Ishikawa (cell line): ENCODE measurements at regions not wholly inside any gene's neighbourhood (a gene's known extent, or its start where the extent isn't known, plus 50 kb on each side); places are given as distances from the start of the nearest gene placed in this dataset.

ENCODE experiments used
- CEBPB ChIP-seq: IDR thresholded peaks from 2 replicates; pipeline ENCODE4 v1.6.1; 2012
- CREB1 ChIP-seq: IDR thresholded peaks from 2 replicates; pipeline ENCODE4 v1.6.1; 2012; ENCODE audit warnings: low read depth
- EGR1 ChIP-seq: IDR thresholded peaks from 2 replicates; pipeline ENCODE4 v1.6.1; 2012
- EP300 ChIP-seq: IDR thresholded peaks from 2 replicates; pipeline ENCODE4 v1.6.1; 2012; ENCODE audit warnings: borderline replicate concordance
- FOXM1 ChIP-seq: IDR thresholded peaks from 2 replicates; pipeline ENCODE4 v1.6.1; 2012; ENCODE audit warnings: low read depth, borderline replicate concordance
- MAX ChIP-seq: IDR thresholded peaks from 2 replicates; pipeline ENCODE4 v1.6.1; 2012
- NFIC ChIP-seq: IDR thresholded peaks from 2 replicates; pipeline ENCODE4 v1.6.1; 2012
- RAD21 ChIP-seq: IDR thresholded peaks from 2 replicates; pipeline ENCODE4 v1.6.1; 2012; ENCODE audit warnings: low read depth
- REST ChIP-seq: IDR thresholded peaks from 2 replicates; pipeline ENCODE4 v1.6.1; 2012; ENCODE audit warnings: low read depth, mild to moderate bottlenecking
- TAF1 ChIP-seq: IDR thresholded peaks from 2 replicates; pipeline ENCODE4 v1.6.1; 2012; ENCODE audit warnings: low read depth, mild to moderate bottlenecking
- TCF12 ChIP-seq: IDR thresholded peaks from 2 replicates; pipeline ENCODE4 v1.6.1; 2012; ENCODE audit warnings: low read depth
- TEAD4 ChIP-seq: IDR thresholded peaks from 2 replicates; pipeline ENCODE4 v1.6.1; 2012
- USF1 ChIP-seq: IDR thresholded peaks from 2 replicates; pipeline ENCODE4 v1.6.1; 2012
- YY1 ChIP-seq: IDR thresholded peaks from 2 replicates; pipeline ENCODE4 v1.6.1; 2012; ENCODE audit warnings: low read depth
- ZBTB7A ChIP-seq: IDR thresholded peaks from 2 replicates; pipeline ENCODE4 v1.6.1; 2012; ENCODE audit warnings: low read depth

- TF ChIP-seq ZBTB7A (no peak), USF1 (no peak), CEBPB (no peak), CREB1 (no peak), TEAD4 (no peak), YY1 (no peak), MAX (no peak), TAF1 (no peak), EGR1 (no peak), TCF12 (no peak), EP300 (no peak), NFIC (no peak), REST (no peak), RAD21 (no peak)
These were observed 110.8 kb upstream of the GSE1 start for GRCh38 chr16:85502357-85502756.

- TF ChIP-seq USF1 (no peak), CREB1 (no peak), TEAD4 (no peak), NFIC (no peak), EP300 (no peak), REST (no peak), CEBPB (no peak), TAF1 (no peak), RAD21 (no peak), FOXM1 (no peak), MAX (no peak)
These were observed 109.4 kb upstream of the GSE1 start for GRCh38 chr16:85503679-85504231.

GRCh38 chr16:85504242-85504641, 108.9 kb upstream of the GSE1 start:
- TF ChIP-seq EP300: no peak
- no peak for TF ChIP-seq REST
- TF ChIP-seq TEAD4: no peak
- TF ChIP-seq YY1: no peak
- TF ChIP-seq MAX: no peak
- no peak for TF ChIP-seq CEBPB
- TF ChIP-seq ZBTB7A: no peak
- TF ChIP-seq EGR1: no peak
- no peak for TF ChIP-seq NFIC
- TF ChIP-seq RAD21: no peak
- no peak for TF ChIP-seq CREB1
- TF ChIP-seq TCF12: no peak
- no peak for TF ChIP-seq FOXM1
- no peak for TF ChIP-seq TAF1

- TF ChIP-seq EGR1: no peak
- no peak for TF ChIP-seq RAD21
- TF ChIP-seq REST: no peak
- TF ChIP-seq TCF12: no peak
- TF ChIP-seq TEAD4: no peak
- TF ChIP-seq NFIC: no peak
- TF ChIP-seq ZBTB7A: no peak
- TF ChIP-seq TAF1: no peak
- TF ChIP-seq FOXM1: no peak
- TF ChIP-seq CEBPB: no peak
- TF ChIP-seq MAX: no peak
These were observed 107.1 kb upstream of the GSE1 start for GRCh38 chr16:85505794-85506634.
